ENCODE measurements at regions not wholly inside any gene's neighbourhood (a gene's known extent, or its start where the extent isn't known, plus 50 kb on each side); places are given as distances from the start of the nearest gene placed in this dataset.

- TF ChIP-seq CTCF (IDR thresholded peaks at IDR 0.05) (no peak), POLR2A (IDR thresholded peaks at IDR 0.05) (no peak)
Measured at GRCh38 chr5:86108825-86109224, 508.9 kb upstream of the COX7C start.
